ENCODE measurements at regions not wholly inside any gene's neighbourhood (a gene's known extent, or its start where the extent isn't known, plus 50 kb on each side); places are given as distances from the start of the nearest gene placed in this dataset.
A peak's percentile ranks its signal among the peaks of the same experiment; 100 is the strongest.

DNA sequence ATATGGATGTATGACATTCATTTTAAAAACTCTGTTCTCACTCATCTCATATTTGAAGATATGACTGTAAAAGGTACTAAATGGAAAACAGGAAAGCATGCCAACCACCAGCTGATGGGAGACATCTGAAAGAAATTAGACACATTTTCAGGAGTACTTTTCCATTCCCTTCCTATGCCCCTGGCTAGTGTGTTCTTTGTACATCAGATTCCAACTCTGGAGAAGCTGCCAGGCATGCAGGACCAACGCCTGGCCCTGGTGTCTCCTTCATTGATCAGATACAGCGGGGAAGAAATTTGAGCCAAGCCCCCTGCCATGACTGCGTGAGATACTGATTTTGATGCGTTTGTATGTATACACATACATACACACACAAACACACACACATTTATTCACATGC, 599.0 kb upstream of the SYT4 start:
- ATAC-seq (ENCODE audit: low FRiP score) = no peak
- DNase-seq (ENCODE audit: low spot score) = no peak
- TF ChIP-seq, protein P1, sequence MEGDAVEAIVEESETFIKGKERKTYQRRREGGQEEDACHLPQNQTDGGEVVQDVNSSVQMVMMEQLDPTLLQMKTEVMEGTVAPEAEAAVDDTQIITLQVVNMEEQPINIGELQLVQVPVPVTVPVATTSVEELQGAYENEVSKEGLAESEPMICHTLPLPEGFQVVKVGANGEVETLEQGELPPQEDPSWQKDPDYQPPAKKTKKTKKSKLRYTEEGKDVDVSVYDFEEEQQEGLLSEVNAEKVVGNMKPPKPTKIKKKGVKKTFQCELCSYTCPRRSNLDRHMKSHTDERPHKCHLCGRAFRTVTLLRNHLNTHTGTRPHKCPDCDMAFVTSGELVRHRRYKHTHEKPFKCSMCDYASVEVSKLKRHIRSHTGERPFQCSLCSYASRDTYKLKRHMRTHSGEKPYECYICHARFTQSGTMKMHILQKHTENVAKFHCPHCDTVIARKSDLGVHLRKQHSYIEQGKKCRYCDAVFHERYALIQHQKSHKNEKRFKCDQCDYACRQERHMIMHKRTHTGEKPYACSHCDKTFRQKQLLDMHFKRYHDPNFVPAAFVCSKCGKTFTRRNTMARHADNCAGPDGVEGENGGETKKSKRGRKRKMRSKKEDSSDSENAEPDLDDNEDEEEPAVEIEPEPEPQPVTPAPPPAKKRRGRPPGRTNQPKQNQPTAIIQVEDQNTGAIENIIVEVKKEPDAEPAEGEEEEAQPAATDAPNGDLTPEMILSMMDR (IDR thresholded peaks at IDR 0.05) = no peak

DNA sequence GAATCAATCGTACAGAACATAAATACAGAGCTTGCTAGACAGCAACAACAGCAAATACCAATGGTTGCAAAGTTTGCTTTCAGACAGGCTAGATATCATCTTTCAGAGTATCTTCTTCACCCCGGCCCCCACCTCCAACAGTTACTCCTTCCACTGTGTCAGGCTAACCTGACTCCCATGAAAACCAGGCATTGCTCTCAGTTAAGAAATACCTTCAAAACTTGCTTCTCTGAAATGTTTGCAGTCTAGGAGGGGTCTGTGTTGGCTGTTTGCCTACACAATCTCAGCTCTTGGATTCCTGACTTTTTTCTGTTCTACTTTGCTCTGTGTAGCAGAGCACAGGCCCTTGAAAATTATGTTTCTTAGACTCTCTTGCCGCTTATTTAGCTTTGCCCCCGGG, 599.5 kb upstream of the SYT4 start:
- TF ChIP-seq, protein P1 (IDR thresholded peaks at IDR 0.05) = no peak
- DNase-seq (ENCODE audit: low spot score) (no peak), ATAC-seq (ENCODE audit: low FRiP score) (peak; percentile 32)

DNA sequence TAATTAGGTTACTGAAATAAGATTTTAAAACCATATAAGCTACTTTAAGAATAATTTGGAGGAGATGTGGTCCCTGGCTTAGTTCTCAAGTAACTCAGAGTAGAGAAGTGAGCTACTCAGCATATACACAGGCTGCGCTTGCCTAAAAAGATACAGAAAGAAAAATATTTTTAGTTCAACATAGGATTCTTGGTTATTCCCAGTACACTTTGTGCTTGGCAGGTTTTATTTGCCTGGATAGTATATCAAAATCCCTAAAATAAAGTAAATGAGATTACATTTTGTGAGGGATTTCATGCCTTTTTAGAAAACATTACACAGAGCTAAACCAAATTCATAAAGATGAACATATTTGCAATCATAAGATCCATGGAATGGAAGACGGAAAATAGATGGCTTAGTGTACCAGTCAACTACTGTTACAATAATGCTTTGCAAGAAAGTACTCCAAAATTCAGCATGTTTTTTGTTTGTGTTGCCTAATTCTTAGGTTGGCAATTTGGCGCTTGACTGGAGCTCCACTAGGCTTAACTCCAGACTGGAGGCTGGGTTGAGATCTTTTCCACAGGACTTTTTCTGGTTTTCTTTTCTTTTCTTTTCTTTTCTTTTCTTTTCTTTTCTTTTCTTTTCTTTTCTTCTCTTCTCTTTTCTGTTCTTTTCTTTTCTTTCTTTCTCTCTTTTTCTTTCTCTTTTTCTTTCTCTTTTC, 600.5 kb upstream of the SYT4 start:
- no peak for DNase-seq (ENCODE audit: low spot score)
- TF ChIP-seq, protein P1 (IDR thresholded peaks at IDR 0.05) = no peak
- ATAC-seq (ENCODE audit: low FRiP score) = no peak

DNA sequence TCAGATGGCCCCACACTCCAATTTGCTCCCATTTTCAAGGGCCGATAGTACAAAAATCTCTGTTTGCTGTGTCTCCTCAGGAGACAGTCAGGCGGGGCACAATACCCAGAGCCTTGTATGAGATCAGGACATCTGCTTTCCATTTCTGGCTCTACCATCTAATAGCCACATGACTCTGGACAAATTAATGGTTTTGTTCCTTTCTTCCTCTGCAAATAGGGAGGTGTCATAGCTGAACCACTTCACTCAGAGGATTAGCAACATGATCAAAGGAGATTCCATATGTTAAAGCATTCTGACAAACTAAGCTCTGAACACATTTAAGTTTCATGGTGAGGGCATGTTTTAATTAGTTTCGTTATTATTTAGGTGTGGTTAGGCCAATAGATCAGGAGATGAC, 602.1 kb upstream of the SYT4 start:
- ATAC-seq (ENCODE audit: low FRiP score) = no peak
- DNase-seq (ENCODE audit: low spot score) = no peak
- TF ChIP-seq, protein P1 (IDR thresholded peaks at IDR 0.05) = no peak

DNA sequence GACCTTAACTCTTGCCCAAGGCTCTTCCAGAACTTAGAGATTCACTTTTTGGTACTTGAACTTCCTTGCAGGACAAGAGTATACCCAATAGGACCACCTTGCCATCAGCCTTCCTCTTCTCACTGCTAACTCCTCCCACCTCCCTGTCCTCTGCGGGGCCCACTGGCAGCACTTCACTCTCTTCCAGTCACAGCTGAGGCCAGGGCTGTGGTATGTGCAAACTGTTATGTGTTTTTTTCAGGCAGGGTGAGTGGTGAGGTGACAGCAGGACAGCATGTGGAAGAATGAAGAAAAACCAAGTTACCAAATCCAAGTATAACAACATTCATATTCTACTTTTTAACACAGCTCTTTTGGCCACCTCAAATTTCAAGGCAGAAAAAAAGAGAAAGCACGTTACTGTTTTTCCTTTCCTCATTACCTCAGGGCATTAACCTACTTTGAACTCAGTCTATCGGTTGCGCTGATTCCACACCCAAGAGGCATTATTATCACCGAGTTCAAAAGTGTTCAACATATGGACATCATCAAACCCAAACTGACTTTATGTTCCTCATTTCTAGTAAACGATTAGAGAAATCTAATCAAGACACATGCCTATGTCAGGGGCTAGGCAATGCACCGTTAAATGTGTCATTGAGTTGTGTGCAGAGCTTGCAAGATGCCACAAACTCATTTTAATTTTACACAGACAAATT, 605.2 kb upstream of the SYT4 start:
- no peak for ATAC-seq (ENCODE audit: low FRiP score)
- TF ChIP-seq, protein P1 (IDR thresholded peaks at IDR 0.05) = no peak
- no peak for DNase-seq (ENCODE audit: low spot score)

DNA sequence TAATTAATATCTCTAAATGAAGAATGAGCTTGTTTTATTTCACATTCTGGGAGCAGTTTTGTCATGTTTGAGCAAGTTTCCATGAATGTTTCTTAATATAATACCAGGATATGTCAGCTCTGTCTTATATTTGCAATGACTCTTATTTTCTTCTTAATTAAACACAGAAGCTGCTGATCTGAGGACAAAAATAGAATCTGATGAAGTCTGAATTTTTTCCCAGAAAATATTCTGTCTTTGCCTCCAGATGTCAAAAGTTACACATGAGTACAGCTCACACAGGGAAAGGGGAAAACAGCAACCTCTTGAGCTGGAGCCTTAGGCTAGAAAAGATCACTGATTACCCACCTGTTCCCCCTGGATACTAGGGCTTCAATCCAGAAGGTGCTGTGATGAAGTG, 606.6 kb upstream of the SYT4 start:
- ATAC-seq (ENCODE audit: low FRiP score) = no peak
- no peak for DNase-seq (ENCODE audit: low spot score)
- TF ChIP-seq, protein P1 (IDR thresholded peaks at IDR 0.05) = no peak

DNA sequence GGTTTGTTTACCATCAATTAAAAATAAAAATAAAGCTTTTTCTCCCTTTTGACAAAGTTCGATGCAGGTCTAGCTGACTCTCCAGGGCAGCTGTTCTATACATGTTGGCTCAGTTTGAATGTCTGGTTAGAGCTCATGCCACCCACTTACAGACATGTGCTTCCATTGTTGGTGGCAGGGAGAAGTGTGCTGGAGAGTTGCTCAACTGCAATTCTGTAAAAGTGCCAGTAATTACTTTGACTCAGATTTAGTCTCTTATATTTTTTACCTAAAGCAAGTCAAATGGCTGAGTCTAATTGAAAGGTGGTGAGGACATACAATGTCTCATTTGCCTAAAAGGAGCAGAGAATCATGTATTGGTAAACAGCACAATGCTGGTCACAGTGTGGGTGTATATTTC, 609.1 kb upstream of the SYT4 start:
- ATAC-seq (ENCODE audit: low FRiP score) = no peak
- DNase-seq (ENCODE audit: low spot score) = no peak
- TF ChIP-seq, protein P1 (IDR thresholded peaks at IDR 0.05) = no peak

Measured in omental fat pad (tissue), 3 donors.